ENCODE measurements at regions not wholly inside any gene's neighbourhood (a gene's known extent, or its start where the extent isn't known, plus 50 kb on each side); places are given as distances from the start of the nearest gene placed in this dataset.
A peak's percentile ranks its signal among the peaks of the same experiment; 100 is the strongest.

DNA sequence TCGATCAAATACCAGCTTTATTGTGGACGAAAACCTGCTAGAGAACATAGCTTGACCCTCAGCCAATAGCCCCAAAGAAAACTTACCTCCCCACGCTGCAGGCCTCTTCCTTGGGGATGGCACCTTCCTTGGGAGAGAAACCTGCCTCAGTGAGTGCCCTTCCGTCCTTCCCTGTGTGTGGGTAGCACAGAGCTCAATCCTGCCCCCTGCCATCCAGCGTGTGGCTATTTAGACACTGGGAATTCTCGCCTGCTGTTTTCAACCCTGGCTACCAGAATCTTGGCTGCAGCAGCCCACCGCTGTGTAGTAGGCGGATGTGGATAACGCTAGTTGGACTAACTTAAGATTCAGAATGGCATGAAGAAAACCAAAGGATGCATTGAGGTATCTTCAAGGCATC, 238.2 kb downstream of the TEX36 start:
- no peak for TF ChIP-seq CTCF (IDR thresholded peaks at IDR 0.05; ENCODE audit: insufficient read depth, low read length, severe bottlenecking)
- no peak for FAIRE-seq
- Histone ChIP-seq H3K36me3 (ENCODE audit: control insufficient read depth, insufficient read depth, low read length) (no peaks in the 10 kb centered on the region), H3K4me3 (ENCODE audit: low read depth, low read length) (no peak overlapping the region), H3K27me3 (ENCODE audit: control insufficient read depth, insufficient read depth, low read length) (no peaks in the 10 kb centered on the region)
- no peak for DNase-seq (ENCODE audit: low read depth)

GRCh38 chr10:125442856-125443540, 240.0 kb downstream of the TEX36 start:
- Histone ChIP-seq H3K27me3 (ENCODE audit: control insufficient read depth, insufficient read depth, low read length) (no peaks in the 10 kb centered on the region), H3K36me3 (ENCODE audit: control insufficient read depth, insufficient read depth, low read length) (no peaks in the 10 kb centered on the region), H3K4me3 (ENCODE audit: low read depth, low read length) (no peak overlapping the region)
- peak; percentile 58 for DNase-seq (ENCODE audit: low read depth)
- FAIRE-seq: no peak
- no peak for TF ChIP-seq CTCF (IDR thresholded peaks at IDR 0.05; ENCODE audit: insufficient read depth, low read length, severe bottlenecking)

- H3K27me3 ChIP-seq (ENCODE audit: control insufficient read depth, insufficient read depth, low read length): no peaks in the 10 kb centered on the region
- no peaks in the 10 kb centered on the region for H3K36me3 ChIP-seq (ENCODE audit: control insufficient read depth, insufficient read depth, low read length)
- H3K4me3 ChIP-seq (ENCODE audit: low read depth, low read length): no peak overlapping the region
- FAIRE-seq: no peak
- no peak for TF ChIP-seq CTCF (IDR thresholded peaks at IDR 0.05; ENCODE audit: insufficient read depth, low read length, severe bottlenecking)
- peak; percentile 6 for DNase-seq (ENCODE audit: low read depth)
These were observed 241.8 kb downstream of the TEX36 start for GRCh38 chr10:125441151-125441550.

- DNase-seq (ENCODE audit: low read depth) (no peak), FAIRE-seq (no peak)
- Histone ChIP-seq H3K27me3 (ENCODE audit: control insufficient read depth, insufficient read depth, low read length) (no peaks in the 10 kb centered on the region), H3K4me3 (ENCODE audit: low read depth, low read length) (no peak overlapping the region), H3K36me3 (ENCODE audit: control insufficient read depth, insufficient read depth, low read length) (no peaks in the 10 kb centered on the region)
- TF ChIP-seq CTCF (IDR thresholded peaks at IDR 0.05; ENCODE audit: insufficient read depth, low read length, severe bottlenecking): no peak
These were observed 251.8 kb downstream of the TEX36 start for GRCh38 chr10:125431149-125431548.

DNA sequence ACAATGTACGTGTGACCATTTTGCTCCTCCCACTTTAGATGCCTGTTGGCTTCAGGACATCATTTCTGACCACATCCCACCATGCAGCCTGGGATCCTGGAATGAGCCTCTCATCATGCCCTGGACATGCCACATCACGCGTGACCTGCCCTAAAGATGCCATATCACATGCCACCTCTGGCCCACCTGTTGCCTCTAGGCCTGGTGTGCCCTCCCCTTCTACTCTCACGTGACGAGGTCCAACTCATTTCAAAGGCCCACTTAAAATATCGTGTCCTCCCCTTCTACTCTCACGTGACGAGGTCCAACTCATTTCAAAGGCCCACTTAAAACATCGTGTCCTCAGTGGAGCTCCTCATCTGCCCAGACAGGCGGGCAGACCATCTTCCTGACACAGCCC, 254.9 kb downstream of the TEX36 start:
- no peaks in the 10 kb centered on the region for H3K27me3 ChIP-seq (ENCODE audit: control insufficient read depth, insufficient read depth, low read length)
- no peak for FAIRE-seq
- DNase-seq (ENCODE audit: low read depth): no peak
- H3K4me3 ChIP-seq (ENCODE audit: low read depth, low read length): no peak overlapping the region
- no peaks in the 10 kb centered on the region for H3K36me3 ChIP-seq (ENCODE audit: control insufficient read depth, insufficient read depth, low read length)
- TF ChIP-seq CTCF (IDR thresholded peaks at IDR 0.05; ENCODE audit: insufficient read depth, low read length, severe bottlenecking): no peak
